ENCODE measurements at regions not wholly inside any gene's neighbourhood (a gene's known extent, or its start where the extent isn't known, plus 50 kb on each side); places are given as distances from the start of the nearest gene placed in this dataset.

DNA sequence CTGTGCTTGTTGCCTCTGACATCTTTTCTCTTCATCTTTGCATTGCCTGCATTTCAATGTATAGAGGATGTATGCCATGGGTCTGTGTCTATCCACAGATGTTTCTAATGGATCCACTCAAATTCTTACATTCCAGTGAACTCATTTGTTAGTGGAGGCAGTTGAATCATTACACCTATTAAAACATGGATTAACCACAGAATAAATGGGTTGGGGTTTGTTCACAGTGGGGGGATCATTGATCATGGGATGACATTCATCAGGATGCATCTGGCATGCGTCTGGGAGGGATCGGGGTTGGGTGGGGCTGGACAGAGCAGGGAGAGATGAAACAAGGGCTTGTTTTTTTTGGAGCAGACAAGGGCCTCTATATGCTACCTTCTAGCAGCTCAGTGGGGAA, 182.5 kb downstream of the RHOU start:
- no peak for DNase-seq (ENCODE audit: low read depth, low spot score)

DNA sequence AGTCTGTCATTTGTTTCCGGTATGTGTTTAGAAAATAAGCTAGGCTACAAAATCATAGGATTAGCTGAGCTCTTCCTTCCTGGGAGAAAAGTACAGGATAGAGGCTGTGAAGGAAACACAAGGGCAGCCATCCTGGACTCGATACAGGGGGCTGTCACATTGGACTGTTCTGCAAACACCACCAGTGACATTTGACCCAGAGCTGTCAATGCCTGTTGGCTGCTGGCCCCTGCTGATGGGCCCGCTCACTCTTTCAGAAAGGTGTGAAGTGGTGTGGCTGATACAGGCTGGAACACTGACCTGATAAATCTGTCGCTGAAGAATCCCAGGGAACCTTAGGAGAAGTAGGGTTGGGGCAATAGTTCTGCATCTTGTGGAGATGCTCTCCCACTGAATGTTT, 183.1 kb downstream of the RHOU start:
- no peak for DNase-seq (ENCODE audit: low read depth, low spot score)

DNA sequence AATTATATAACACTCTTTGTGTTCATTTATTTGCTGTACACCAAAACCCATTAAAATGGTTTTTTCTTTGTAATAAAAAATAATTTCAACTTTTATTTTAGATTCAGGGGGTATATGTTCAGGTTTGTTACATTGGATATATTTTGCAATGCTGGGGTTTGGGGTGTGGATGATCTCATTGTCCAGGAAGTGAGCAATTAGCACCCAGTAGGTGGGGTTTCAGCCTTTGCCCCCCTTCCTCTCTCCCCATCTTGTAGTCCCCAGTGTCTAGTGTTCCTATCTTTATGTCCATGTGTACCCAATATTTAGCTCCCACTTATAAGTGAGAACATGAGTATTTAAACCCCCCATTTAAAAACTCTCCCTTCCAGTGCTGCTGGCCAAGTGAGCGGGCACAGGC, 184.6 kb downstream of the RHOU start:
- DNase-seq (ENCODE audit: low read depth, low spot score): no peak

DNA sequence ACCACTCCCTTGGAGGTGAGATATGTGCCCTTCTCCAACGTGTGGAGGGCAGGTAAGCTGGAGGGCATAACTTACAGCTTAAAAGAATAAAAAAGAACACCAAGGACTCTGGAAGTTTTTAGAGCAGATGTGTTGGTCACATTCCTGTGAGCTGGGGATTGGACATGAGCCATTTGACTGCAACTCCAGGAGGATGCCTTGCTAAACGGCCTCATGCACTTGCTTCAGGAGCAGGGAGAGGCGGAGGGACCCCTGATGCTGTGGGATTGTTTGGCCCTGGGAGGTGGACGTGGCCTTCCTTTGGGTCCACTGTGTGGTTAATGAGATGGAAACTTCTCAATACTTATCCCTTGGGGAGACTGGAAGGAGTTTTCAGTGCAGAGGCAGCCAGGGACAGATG, 185.6 kb downstream of the RHOU start:
- DNase-seq (ENCODE audit: low read depth, low spot score): no peak

- no peak for DNase-seq (ENCODE audit: low read depth, low spot score)
These were observed 186.2 kb downstream of the RHOU start for GRCh38 chr1:228921481-228921880.

DNA sequence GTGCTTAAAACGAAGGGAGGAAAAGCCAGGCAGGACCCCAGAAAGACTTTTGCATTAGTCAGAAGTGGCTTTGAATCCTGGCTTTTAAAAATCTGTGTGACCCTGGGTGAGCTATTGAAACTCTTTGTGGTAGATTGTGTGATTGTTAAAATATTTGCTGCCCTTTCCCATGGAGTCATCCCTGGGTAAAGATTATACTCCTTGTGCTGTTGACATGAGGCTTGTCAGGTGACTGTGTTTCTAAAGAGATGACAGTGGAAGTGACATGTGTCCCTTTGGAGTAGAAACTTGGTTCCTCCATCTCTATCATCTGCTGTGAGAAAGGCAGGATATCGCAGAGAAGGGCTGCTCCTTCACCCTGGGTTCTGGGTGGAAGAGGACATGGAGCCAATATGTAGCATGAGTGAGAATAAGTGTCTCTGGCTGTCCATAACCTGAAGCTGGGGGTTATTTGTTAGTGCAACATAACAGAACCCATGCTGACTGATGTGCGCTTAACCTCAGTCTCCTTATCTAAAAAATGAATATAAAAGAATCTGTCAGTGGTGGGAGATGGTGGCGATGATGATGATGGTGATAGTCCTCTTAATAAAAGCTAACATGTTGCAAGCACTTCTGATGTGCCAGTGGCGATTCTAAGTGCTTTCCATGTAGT, 187.6 kb downstream of the RHOU start:
- no peak for DNase-seq (ENCODE audit: low read depth, low spot score)

- no peak for DNase-seq (ENCODE audit: low read depth, low spot score)
These were observed 188.9 kb downstream of the RHOU start for GRCh38 chr1:228923973-228924686.

GRCh38 chr1:228925691-228926090, 190.4 kb downstream of the RHOU start:
- DNase-seq (ENCODE audit: low read depth, low spot score): no peak

- no peak for DNase-seq (ENCODE audit: low read depth, low spot score)
These were observed 192.1 kb downstream of the RHOU start for GRCh38 chr1:228927421-228927820.

- DNase-seq (ENCODE audit: low read depth, low spot score): no peak
These were observed 192.9 kb downstream of the RHOU start for GRCh38 chr1:228927946-228928898.

DNA sequence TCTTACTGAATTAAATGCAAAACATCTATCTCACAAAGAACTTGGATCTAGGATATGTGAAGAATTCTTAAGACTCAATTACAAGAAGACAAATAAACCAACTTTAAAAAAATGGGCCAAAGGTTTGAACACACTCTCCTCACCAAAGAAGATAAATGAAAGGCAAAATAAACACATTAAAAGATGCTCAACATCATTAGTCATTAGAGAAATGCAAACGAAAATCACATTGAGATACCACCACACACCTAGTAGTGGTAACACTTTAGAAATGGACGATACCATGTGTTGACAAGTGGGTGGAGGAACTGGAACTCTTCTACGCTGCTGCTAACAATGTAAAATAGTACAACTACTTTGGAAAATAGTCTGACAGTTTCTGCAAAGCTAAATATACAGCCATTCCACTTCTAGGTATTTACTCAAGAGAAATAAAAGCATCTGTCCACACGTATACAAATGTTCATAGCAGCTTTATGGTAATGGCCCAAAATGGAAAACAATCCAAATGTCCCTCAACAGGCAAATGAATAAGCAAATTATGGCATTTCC, 194.3 kb downstream of the RHOU start:
- DNase-seq (ENCODE audit: low read depth, low spot score): no peak

DNA sequence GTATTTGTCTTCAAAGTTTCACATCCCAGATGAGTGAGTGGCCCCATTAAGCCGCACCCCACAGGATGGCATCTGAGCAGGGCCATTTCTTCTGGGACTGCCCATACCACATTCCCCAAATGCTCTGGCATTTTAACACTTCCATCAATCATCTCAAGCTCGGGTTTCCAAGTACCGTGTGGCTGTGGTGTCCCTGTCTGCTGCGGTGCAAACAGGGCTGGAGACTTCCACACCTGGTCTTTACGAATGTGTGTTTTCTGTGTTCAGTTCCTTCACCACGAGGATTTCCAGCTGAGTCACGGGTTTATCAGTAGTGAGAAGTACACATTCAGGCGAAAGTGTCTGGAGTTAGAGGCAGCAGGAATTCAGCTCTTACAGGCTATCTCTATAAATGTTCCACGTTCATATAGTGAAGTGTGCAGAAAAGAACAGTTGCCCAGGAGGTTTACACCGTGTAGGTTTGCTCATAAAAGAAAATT, 195.2 kb downstream of the RHOU start:
- DNase-seq (ENCODE audit: low read depth, low spot score): peak; percentile 25

DNA sequence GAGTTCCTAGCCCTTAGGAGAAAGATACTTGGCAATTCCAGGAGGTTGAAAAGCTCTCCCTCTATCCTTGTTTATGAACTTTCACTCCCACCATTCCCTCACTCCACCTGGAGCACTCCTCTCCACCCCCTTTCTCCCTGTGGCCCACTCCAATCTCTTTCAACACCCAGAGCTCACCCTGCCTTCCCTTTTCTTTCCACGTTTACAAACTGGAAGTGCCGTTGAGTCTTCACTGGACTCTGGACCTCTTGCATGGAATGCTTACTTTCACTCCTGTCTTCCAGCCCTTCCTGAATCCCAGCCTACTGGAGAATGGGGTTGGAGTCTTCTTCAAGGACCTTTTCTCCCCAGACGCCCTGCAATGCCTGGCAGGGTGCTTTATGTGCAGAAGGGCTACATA, 198.5 kb downstream of the RHOU start:
- no peak for DNase-seq (ENCODE audit: low read depth, low spot score)

DNA sequence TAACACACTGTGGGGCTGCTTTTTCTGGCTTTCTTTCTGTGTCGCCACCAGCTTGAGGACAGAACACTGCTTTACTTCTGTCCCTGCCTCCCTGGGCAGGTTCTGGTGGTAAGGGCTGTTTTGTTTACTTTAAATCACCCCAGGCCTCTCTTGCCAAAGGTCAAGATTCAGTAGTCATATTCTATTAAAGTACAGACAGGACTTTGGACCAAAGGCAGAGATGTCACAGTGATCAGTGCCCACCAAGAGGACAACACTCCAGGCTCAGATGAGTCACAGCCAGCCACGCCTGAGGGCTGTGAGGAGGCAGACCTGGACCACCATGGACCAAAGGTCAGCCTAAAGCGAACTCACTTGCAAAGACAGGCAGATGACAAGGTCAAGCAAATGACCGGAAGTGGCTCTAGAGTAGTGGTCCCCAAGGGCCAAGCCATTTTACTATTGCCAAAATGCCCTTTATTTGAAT, 200.0 kb downstream of the RHOU start:
- DNase-seq (ENCODE audit: low read depth, low spot score): no peak

GRCh38 chr1:228935855-228936727, 200.8 kb downstream of the RHOU start:
- no peak for DNase-seq (ENCODE audit: low read depth, low spot score)

DNA sequence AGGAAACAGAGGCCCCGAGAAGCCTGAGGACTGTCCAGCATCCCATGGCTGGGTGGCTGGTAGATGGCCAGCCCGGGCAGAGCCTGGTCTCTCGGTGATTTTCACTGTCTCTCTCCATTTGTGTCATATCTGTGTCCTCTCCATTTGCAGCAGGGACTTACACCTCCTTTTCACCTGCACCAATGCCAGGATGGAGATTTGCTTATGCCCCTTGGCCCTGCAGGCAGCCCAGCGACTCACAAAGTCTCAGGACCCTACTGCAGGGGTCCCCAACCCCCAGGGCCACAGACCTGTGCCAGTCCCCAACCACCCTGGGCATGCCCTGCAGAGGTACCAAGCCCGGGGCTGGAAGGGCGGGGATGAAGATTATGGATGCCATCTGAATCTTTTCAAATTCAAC, 201.6 kb downstream of the RHOU start:
- DNase-seq (ENCODE audit: low read depth, low spot score): no peak

DNA sequence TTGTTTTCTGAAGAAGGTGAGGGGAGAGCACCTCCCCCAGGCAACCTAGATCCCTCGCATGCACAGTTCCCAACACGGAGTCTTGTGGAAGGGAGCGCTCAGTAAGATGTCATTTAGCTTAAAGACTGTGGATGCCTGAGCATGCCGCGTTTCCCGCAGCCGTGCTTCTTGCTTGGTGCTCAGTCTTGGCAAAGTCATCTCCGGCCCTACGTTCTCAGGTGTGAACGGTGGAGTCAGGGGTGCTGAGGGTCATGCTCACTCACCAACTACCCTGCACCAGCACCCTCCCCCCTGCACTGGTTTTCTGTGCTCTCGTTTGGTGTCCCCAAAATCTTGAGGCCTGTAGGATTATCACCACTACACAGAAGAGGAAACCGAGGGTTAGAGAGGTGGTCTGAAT, 202.1 kb downstream of the RHOU start:
- no peak for DNase-seq (ENCODE audit: low read depth, low spot score)

DNA sequence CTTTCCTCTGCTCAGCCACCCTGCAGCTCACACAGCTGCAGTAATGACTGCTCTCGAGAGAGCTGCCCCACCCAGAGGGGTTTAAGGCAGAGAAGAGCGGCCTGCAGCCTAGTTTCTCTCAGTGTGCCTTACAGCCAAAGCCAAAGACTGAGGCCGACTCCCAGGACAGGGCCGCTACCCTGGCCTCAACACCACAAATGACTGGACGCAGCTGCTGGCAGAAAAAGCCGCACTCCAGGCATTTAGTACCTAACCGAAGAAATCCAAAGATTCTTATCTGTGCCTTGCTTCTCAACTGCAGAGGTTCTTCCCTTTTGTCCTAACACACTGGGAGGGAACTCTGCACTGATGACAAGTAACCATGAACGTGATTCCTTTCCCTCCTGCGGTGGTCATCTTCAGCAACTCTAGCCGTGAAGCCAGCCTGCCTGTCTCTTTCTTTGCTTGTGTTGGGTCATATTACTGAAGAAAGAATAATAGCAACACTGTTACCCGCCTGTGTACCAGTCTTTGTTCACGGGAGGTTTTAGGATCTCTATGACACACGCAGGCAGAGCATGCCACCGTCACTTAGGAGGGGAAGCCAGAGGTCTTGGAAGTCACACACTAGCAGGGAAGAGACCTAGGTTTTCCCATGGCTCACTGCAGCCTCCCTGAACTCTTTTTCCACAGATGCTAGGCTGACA, 202.7 kb downstream of the RHOU start:
- DNase-seq (ENCODE audit: low read depth, low spot score): peak; percentile 62

DNA sequence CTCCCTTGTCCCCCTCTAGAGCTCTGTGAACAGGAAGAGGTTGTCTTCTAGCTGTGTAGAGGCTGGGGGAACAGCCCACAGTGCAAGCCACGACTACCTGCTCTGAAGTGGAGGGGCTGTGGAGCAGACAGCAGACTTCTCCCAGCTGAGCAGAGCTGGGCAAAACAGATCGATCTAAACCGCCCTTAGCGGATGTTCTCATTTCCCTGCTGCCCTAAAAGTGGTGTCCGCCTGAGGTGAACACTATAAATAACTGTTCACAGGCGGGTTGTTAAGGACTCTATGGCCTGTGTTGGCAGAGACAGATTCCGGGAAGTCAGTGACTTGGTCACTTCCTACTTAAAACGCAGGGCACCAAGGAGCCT, 203.2 kb downstream of the RHOU start:
- DNase-seq (ENCODE audit: low read depth, low spot score): peak; percentile 29

GRCh38 chr1:228939001-228939691, 203.9 kb downstream of the RHOU start:
- peak; percentile 44 for DNase-seq (ENCODE audit: low read depth, low spot score)

Data from ELF-1 (cell line).